SK-N-SH treated with all-trans-retinoic acid at 6 μM for 48 hours (cell line): ENCODE measurements at regions not wholly inside any gene's neighbourhood (a gene's known extent, or its start where the extent isn't known, plus 50 kb on each side); places are given as distances from the start of the nearest gene placed in this dataset.

Source experiments
- ATAC-seq: fragments of 200-7000 bp; cut with Tn5 transposase; 3 replicates; pipeline ENCODE4 v1.9.1; 2020; ENCODE audit warnings: mild to moderate bottlenecking, moderate library complexity
- ARNTL ChIP-seq: fragments of 450-650 bp; formaldehyde crosslinking; IDR thresholded peaks from 2 replicates; pipeline ENCODE4 v1.5.0; 2020; ENCODE audit warnings: low read depth, mild to moderate bottlenecking, moderate library complexity, borderline replicate concordance
- BACH2 ChIP-seq: fragments of 250-450 bp; sonication (Bioruptor Pico); IDR thresholded peaks from 2 replicates; pipeline ENCODE4 v1.9.0; 2021; ENCODE audit warnings: mild to moderate bottlenecking, borderline replicate concordance
- CREB5 ChIP-seq: fragments of 250-450 bp; sonication (Bioruptor Pico); IDR thresholded peaks from 2 replicates; pipeline ENCODE4 v1.5.1; 2020; ENCODE audit warnings: low read depth, mild to moderate bottlenecking, moderate library complexity
- CSDC2 ChIP-seq: fragments of 250-450 bp; sonication (Bioruptor Pico); IDR thresholded peaks from 2 replicates; pipeline ENCODE4 v1.5.0; 2020; ENCODE audit warnings: mild to moderate bottlenecking, moderate library complexity
- CSRNP3 ChIP-seq: fragments of 250-450 bp; sonication (Bioruptor Pico); IDR thresholded peaks from 2 replicates; pipeline ENCODE4 v1.5.1; 2021; ENCODE audit warnings: mild to moderate bottlenecking, moderate library complexity
- ESRRG ChIP-seq: fragments of 250-450 bp; sonication (Bioruptor Pico); IDR thresholded peaks from 2 replicates; pipeline ENCODE4 v1.6.1; 2021; ENCODE audit warnings: mild to moderate bottlenecking
- GLIS3 ChIP-seq: fragments of 250-450 bp; sonication (Bioruptor Pico); IDR thresholded peaks from 2 replicates; pipeline ENCODE4 v1.5.0; 2020; ENCODE audit warnings: mild to moderate bottlenecking, moderate library complexity
- ISL1 ChIP-seq: fragments of 250-450 bp; sonication (Bioruptor Pico); IDR thresholded peaks from 2 replicates; pipeline ENCODE4 v2.1.2; 2022; ENCODE audit warnings: mild to moderate bottlenecking, moderate library complexity
- OSR1 ChIP-seq: fragments of 250-450 bp; sonication (Bioruptor Pico); IDR thresholded peaks from 2 replicates; pipeline ENCODE4 v1.8.0; 2022; ENCODE audit warnings: moderate library complexity, mild to moderate bottlenecking, inconsistent platforms
- PATZ1 ChIP-seq: fragments of 250-450 bp; sonication (Bioruptor Pico); IDR thresholded peaks from 2 replicates; pipeline ENCODE4 v1.8.0; 2020; ENCODE audit warnings: mild to moderate bottlenecking, moderate library complexity, borderline replicate concordance
- POU6F1 ChIP-seq: fragments of 250-450 bp; sonication (Bioruptor Pico); IDR thresholded peaks from 2 replicates; pipeline ENCODE4 v1.8.0; 2021; ENCODE audit warnings: low read depth, mild to moderate bottlenecking, moderate library complexity, borderline replicate concordance
- PPARA ChIP-seq: fragments of 250-450 bp; sonication (Bioruptor Pico); IDR thresholded peaks from 2 replicates; pipeline ENCODE4 v1.5.0; 2020; ENCODE audit warnings: mild to moderate bottlenecking, borderline replicate concordance
- RARB ChIP-seq: fragments of 250-450 bp; sonication (Bioruptor Pico); IDR thresholded peaks from 2 replicates; pipeline ENCODE4 v1.8.0; 2021; ENCODE audit warnings: mild to moderate bottlenecking, moderate library complexity
- SNAI2 ChIP-seq: fragments of 250-450 bp; sonication (Bioruptor Pico); IDR thresholded peaks from 2 replicates; pipeline ENCODE4 v1.5.0; 2020; ENCODE audit warnings: mild to moderate bottlenecking, moderate library complexity
- TOX ChIP-seq: fragments of 250-450 bp; sonication (Bioruptor Pico); IDR thresholded peaks from 2 replicates; pipeline ENCODE4 v1.8.0; 2021; ENCODE audit warnings: mild to moderate bottlenecking, moderate library complexity, borderline replicate concordance
- TSHZ2 ChIP-seq: fragments of 250-450 bp; sonication (Bioruptor Pico); IDR thresholded peaks from 2 replicates; pipeline ENCODE4 v1.5.0; 2020; ENCODE audit warnings: mild to moderate bottlenecking, moderate library complexity
- ZC3H10 ChIP-seq: fragments of 250-450 bp; sonication (Bioruptor Pico); IDR thresholded peaks from 2 replicates; pipeline ENCODE4 v1.5.1; 2021; ENCODE audit warnings: mild to moderate bottlenecking, moderate library complexity
- ZFP3 ChIP-seq: fragments of 250-450 bp; sonication (Bioruptor Pico); IDR thresholded peaks from 2 replicates; pipeline ENCODE4 v1.5.0; 2020; ENCODE audit warnings: mild to moderate bottlenecking, moderate library complexity
- ZNF565 ChIP-seq: fragments of 450-650 bp; formaldehyde crosslinking; conservative IDR thresholded peaks from 2 replicates; pipeline ENCODE4 v1.5.0; 2020; ENCODE audit warnings: low read depth, mild to moderate bottlenecking, moderate library complexity
- ZNF70 ChIP-seq: fragments of 450-650 bp; formaldehyde crosslinking; IDR thresholded peaks from 2 replicates; pipeline ENCODE4 v1.5.0; 2020; ENCODE audit warnings: mild to moderate bottlenecking, moderate library complexity

GRCh38 chr2:125073440-125073839, 1048.4 kb downstream of the CNTNAP5 start:
- ATAC-seq, result no peak
- TF ChIP-seq ISL1 (CRISPR knock-in tag), result no peak
- TF ChIP-seq SNAI2 (CRISPR knock-in tag), result no peak
- TF ChIP-seq RARB (CRISPR knock-in tag), result no peak
- TF ChIP-seq ARNTL, result no peak
- TF ChIP-seq CSRNP3 (CRISPR knock-in tag), result no peak
- no peak for TF ChIP-seq PATZ1 (CRISPR knock-in tag)
- no peak for TF ChIP-seq ZNF565 (CRISPR knock-in tag)
- no peak for TF ChIP-seq ESRRG

- TF ChIP-seq ZC3H10 (CRISPR knock-in tag), result no peak
- TF ChIP-seq BACH2 (CRISPR knock-in tag), result no peak
- TF ChIP-seq ESRRG, result no peak
- no peak for TF ChIP-seq ZNF70
- TF ChIP-seq TSHZ2 (CRISPR knock-in tag), result no peak
- TF ChIP-seq ISL1 (CRISPR knock-in tag), result no peak
- TF ChIP-seq OSR1 (CRISPR knock-in tag), result no peak
- TF ChIP-seq RARB (CRISPR knock-in tag), result no peak
- TF ChIP-seq ZFP3 (CRISPR knock-in tag), result no peak
- TF ChIP-seq PPARA (CRISPR knock-in tag), result no peak
- no peak for TF ChIP-seq CSDC2 (CRISPR knock-in tag)
- TF ChIP-seq ARNTL, result no peak
- TF ChIP-seq SNAI2 (CRISPR knock-in tag), result no peak
- TF ChIP-seq ZNF565 (CRISPR knock-in tag), result no peak
- TF ChIP-seq GLIS3, result no peak
- TF ChIP-seq POU6F1 (CRISPR knock-in tag), result no peak
- TF ChIP-seq CREB5 (CRISPR knock-in tag), result no peak
- ATAC-seq, result no peak
These were observed 1060.8 kb downstream of the CNTNAP5 start for GRCh38 chr2:125085904-125086303.

- TF ChIP-seq TOX (CRISPR knock-in tag) (no peak), CSDC2 (CRISPR knock-in tag) (no peak), ISL1 (CRISPR knock-in tag) (no peak)
- no peak for ATAC-seq
These were observed 1061.5 kb downstream of the CNTNAP5 start for GRCh38 chr2:125086313-125087184.
